22Rv1 (cell line): ENCODE measurements at regions not wholly inside any gene's neighbourhood (a gene's known extent, or its start where the extent isn't known, plus 50 kb on each side); places are given as distances from the start of the nearest gene placed in this dataset.
A peak's percentile ranks its signal among the peaks of the same experiment; 100 is the strongest.

Experiments
- H3K27ac ChIP-seq: fragments of 450-650 bp; 2 replicates; pipeline ENCODE4 v1.5.1; 2017
- CTCF ChIP-seq: fragments of 450-650 bp; IDR thresholded peaks from 2 replicates; pipeline ENCODE4 v1.5.1; 2017; ENCODE audit warnings: mild to moderate bottlenecking
- ZFX ChIP-seq: fragments of 450-650 bp; IDR thresholded peaks from 2 replicates; pipeline ENCODE4 v1.6.1; 2017; ENCODE audit warnings: antibody characterized with exemption, borderline replicate concordance

GRCh38 chr20:21653628-21654027, 51.8 kb upstream of the PAX1 start:
- TF ChIP-seq CTCF = no peak
- no peak for TF ChIP-seq ZFX
- no peak overlapping the region for H3K27ac ChIP-seq

- no peak overlapping the region for H3K27ac ChIP-seq
- no peak for TF ChIP-seq CTCF
- TF ChIP-seq ZFX = no peak
Observed at GRCh38 chr20:21643417-21643816, 62.0 kb upstream of the PAX1 start.

GRCh38 chr20:21640556-21640955, 64.9 kb upstream of the PAX1 start:
- TF ChIP-seq ZFX = no peak
- TF ChIP-seq CTCF = peak; percentile 48
- H3K27ac ChIP-seq = no peak overlapping the region

- no peak overlapping the region for H3K27ac ChIP-seq
- TF ChIP-seq CTCF (no peak), ZFX (no peak)
Observed at GRCh38 chr20:21633829-21634228, 71.6 kb upstream of the PAX1 start.

- H3K27ac ChIP-seq = no peak overlapping the region
- no peak for TF ChIP-seq CTCF
- no peak for TF ChIP-seq ZFX
Observed at GRCh38 chr20:21632735-21633053, 72.8 kb upstream of the PAX1 start.

- no peak overlapping the region for H3K27ac ChIP-seq
- TF ChIP-seq ZFX (no peak), CTCF (no peak)
Observed at GRCh38 chr20:21632031-21632734, 73.3 kb upstream of the PAX1 start.

GRCh38 chr20:21628800-21629199, 76.7 kb upstream of the PAX1 start:
- TF ChIP-seq ZFX (no peak), CTCF (no peak)
- no peak overlapping the region for H3K27ac ChIP-seq
